BJ (cell line): ENCODE measurements at regions not wholly inside any gene's neighbourhood (a gene's known extent, or its start where the extent isn't known, plus 50 kb on each side); places are given as distances from the start of the nearest gene placed in this dataset.

Experiments
- CTCF ChIA-PET: fragments of 350-600 bp; formaldehyde crosslinking; extraction: SDS; loops from one replicate; lab custom pipeline; 2021; ENCODE audit warnings: antibody characterized with exemption, inconsistent platforms; lab: Yijun Ruan, JAX
- POLR2A ChIA-PET: fragments of 300-600 bp; sonication (Branson Sonifier 250); formaldehyde crosslinking; extraction: SDS; loops from one replicate; lab custom pipeline; 2021; ENCODE audit warnings: antibody characterized with exemption; lab: Charles Lee
- DNase-seq: peaks from one replicate; pipeline ENCODE4 v3.0.0-alpha.2; 2011; ENCODE audit warnings: low read depth
- H3K27me3 ChIP-seq: 2 replicates; pipeline ENCODE4 v1.6.0; 2011; ENCODE audit warnings: low read length; ENCODE audit not compliant: control insufficient read depth, insufficient read depth
- H3K36me3 ChIP-seq: 2 replicates; pipeline ENCODE4 v1.5.1; 2011; ENCODE audit warnings: low read length; ENCODE audit not compliant: control insufficient read depth, insufficient read depth
- H3K4me3 ChIP-seq: 2 replicates; pipeline ENCODE4 v1.5.1; 2011; ENCODE audit warnings: low read depth, mild to moderate bottlenecking, control low read depth, low read length
- CTCF ChIP-seq: IDR thresholded peaks from 2 replicates; pipeline ENCODE4 v1.5.1; 2011; ENCODE audit warnings: low read depth, mild to moderate bottlenecking, control low read depth, inconsistent platforms, low read length, moderate library complexity; ENCODE audit not compliant: insufficient read depth

GRCh38 chr7:8809320-8809719 lies 375.9 kb downstream of the NXPH1 start:
- Histone ChIP-seq H3K4me3 (no peak overlapping the region), H3K27me3 (no peaks in the 10 kb centered on the region), H3K36me3 (no peaks in the 10 kb centered on the region)
- no peak for DNase-seq
- ChIA-PET CTCF (no interaction called here), POLR2A (no interaction called here)
- TF ChIP-seq CTCF = no peak

- no peaks in the 10 kb centered on the region for H3K27me3 ChIP-seq
- no peak for TF ChIP-seq CTCF
- CTCF ChIA-PET = no interaction called here
- no peak for DNase-seq
- no peaks in the 10 kb centered on the region for H3K36me3 ChIP-seq
- H3K4me3 ChIP-seq = no peak overlapping the region
- POLR2A ChIA-PET = no interaction called here
Observed at GRCh38 chr7:8817448-8818036, 384.1 kb downstream of the NXPH1 start.

GRCh38 chr7:8818406-8818805 lies 385.0 kb downstream of the NXPH1 start:
- TF ChIP-seq CTCF = no peak
- no peak for DNase-seq

DNA sequence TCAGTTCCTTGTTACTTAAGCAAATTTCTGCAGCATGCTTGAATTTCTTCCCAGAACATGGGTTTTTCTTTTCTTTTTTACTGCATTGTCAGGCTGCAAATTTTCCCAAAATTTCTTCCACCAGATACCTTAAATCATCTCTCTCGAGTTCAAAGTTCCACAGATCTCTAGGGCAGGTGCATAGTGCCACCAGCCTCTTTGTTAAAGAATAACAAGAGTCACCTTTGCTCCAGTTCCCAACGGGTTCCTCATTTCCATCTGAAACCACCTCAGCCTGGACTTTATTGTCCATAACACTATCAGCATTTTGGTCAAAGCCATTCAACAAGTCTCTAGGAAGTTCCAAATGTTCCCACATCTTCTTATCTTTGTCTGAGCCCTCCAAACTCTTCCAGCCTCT lies 389.2 kb downstream of the NXPH1 start:
- TF ChIP-seq CTCF = no peak
- Histone ChIP-seq H3K36me3 (no peaks in the 10 kb centered on the region), H3K27me3 (no peaks in the 10 kb centered on the region), H3K4me3 (no peak overlapping the region)
- ChIA-PET POLR2A (no interaction called here), CTCF (no interaction called here)
- DNase-seq = no peak

More at GRCh38 chr7:8818406-8818805, 385.0 kb downstream of the NXPH1 start:
- POLR2A ChIA-PET = no interaction called here
- CTCF ChIA-PET = no interaction called here
- Histone ChIP-seq H3K4me3 (no peak overlapping the region), H3K27me3 (no peaks in the 10 kb centered on the region), H3K36me3 (no peaks in the 10 kb centered on the region)

DNA sequence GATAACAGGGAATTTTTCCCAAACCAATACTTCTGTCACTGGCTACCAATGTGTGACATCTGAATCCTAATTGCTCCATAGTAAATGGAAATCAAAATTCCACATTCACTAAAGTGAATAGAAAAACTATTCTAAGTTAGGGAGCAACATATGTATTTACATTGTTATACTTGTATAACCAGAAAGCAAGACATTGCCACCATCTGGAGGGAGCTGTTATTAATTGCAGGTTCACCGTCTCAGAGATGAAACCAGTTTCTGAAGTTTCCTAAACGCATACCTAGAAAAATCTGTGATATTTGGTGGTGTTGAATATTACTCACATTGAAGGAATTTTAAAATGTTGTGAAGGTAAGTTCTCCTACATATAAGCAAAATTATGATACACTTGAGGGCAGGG lies 390.1 kb downstream of the NXPH1 start:
- ChIA-PET CTCF (no interaction called here), POLR2A (no interaction called here)
- no peak for DNase-seq
- TF ChIP-seq CTCF = no peak
- Histone ChIP-seq H3K36me3 (no peaks in the 10 kb centered on the region), H3K4me3 (no peak overlapping the region), H3K27me3 (no peaks in the 10 kb centered on the region)
